NCI-H526 (cell line): ENCODE measurements at regions not wholly inside any gene's neighbourhood (a gene's known extent, or its start where the extent isn't known, plus 50 kb on each side); places are given as distances from the start of the nearest gene placed in this dataset.

Source experiments
- DNase-seq, 2 experiments: peaks; one replicate each; lab custom pipeline; 2025; lab: John Stamatoyannopoulos, UW

DNA sequence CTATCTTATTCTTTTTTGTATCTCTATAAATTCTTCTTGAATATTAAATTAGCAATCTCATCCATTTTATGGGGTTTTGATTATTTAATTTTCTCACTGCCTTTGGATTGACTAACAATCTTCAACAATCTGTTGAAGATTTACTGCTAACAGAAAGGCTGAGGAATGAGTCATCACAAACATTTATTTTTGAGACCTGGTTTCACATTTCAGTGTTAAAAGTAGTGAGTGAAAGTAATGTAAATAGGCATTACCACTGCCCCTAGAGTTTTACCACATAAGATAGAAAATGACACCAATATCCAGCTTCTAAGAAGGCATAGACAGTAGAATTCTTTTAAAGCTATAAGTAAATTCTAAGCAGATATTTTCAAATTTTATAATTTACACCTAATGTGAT is 472.8 kb downstream of the OLFM4 start:
- no peak for DNase-seq

DNA sequence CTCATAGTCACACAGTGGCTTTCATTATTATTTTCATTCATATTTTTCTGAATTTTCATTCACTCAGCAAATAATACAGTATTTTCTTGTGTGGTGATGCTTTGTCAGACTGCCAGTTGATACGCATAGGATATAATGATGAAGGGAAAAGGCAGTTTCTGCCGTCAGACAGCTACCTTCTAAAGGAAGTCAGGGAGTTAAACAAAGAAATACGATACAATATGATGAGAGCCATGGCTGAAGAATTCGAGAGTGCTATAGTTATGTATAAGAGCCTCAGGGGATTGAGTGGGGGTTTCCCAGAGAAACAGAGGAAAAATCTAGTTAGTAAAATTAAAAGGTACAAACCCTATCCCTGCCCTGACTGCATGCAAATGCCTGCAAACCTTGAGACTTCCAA is 479.1 kb downstream of the OLFM4 start:
- DNase-seq = no peak

DNA sequence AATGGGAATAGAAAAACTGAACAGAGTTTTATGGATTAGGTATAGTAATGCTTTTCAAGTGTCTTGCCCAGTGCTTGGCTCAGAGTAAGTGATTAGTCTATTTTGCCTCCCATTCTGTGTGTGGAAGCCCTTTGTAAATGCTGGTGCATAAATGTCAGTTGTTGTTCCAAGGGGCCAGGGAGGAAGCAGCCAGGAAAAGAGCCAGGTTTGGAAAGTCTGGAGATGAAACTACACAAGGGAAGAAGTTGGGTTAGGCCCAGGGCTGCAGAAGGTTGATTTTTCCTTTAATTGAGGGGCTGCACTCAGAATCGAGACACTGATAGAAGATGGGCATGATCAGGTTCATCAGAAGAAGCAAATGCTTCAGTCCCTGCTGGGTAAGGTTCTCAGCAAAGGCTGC is 484.0 kb downstream of the OLFM4 start:
- DNase-seq = no peak

DNA sequence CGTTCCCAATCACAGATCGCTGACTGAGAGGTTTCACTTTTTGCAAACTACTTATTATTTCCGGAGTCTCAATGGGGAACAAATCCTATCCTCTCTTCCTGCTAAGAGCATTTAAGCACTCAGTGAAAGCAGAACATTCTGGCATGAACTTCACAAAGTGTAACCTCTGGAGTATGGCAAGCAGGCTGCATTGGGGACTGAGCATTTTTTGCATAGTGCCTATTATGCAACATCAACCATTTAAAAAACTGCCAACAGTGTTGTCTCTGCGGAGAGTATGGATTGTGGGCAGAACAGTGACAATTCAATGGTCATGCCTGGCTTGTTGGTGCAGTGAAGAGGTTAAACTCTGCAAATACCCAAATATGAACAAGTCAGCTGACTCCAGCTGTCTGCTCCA is 484.6 kb downstream of the OLFM4 start:
- no peak for DNase-seq

DNA sequence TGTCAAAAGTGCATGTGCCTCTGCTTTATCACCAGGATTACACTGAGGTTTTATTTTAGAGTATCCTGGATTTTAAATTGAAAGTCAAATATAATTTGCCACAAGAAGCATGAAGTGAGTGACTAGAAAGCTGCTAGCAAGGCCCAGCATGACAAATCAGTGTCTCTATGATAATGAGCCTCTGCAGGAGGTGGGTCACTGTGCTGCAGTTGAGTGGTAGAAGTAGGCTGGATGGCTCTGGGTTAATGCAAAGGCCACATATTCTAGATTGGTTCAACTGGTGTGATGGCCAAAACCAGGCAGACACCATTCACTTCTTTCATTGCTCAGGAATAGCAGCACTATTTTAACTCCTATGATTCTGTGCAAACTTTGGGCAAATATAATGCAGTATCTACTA is 491.5 kb downstream of the OLFM4 start:
- no peak for DNase-seq

DNA sequence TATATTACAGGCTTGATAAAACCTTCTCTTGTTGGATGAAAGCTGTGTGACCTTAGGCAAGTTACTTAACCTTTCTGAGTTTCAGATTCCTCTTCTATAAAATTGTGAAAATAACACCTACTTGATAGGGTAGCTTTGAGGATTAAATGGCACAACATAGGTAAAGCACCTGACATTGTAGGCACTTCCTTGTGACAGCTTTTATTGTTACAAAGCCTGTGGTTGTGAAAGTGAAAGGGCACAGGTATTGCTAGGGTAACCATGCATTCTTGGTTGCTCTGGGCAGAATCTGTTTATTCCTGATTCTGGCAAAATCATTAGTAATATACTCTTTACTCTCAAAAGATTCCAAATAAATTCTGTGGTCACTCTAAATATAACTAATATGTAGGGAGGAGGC is 493.4 kb downstream of the OLFM4 start:
- DNase-seq = no peak

DNA sequence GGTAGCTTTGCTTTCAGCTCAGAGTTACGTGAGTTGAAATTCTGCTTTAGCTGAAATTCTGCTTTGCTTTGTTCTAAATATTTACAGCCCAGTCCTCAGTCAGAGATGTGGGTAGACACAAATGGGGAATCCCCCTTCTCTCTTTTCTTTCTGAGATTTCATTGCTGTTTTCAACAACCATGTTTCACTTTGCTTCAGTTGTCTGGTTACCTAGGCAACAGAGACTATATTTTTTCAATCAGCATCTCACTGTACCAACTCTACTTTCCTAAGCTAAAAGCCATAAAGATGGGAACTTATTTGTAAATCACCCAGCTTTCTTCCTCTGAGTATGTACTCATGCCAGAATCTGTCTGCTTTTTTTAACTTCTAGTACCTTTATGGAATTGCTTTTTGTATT is 509.0 kb downstream of the OLFM4 start:
- no peak for DNase-seq

DNA sequence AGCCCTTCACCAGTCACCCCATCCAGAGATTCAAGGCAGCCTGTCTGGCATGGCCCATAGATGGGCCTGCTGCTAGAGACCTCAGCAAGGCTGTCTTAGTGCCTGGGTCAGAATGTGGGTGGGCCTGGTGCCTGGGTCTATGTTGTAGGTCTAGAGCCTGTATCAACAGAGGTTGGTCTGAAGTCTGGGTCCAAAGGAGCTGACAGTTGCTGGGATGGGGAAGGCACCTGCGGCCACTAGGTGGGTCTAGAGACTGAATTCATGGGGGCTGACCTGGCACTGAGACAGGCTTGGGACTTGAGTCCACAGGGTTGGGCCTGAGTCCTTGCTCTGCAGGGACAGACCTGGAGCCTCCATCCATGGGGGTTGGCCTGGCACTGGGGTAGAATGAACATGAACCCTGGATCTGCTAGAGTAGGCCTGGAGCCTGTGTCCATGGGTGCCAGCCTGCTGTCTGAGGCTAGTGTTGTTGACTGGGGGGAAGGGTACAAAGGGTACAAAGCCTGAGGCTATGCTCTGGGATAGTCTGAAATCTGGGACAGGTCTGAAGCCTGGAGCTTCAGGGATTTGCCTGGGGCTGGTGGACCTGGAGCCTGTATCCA is 516.8 kb downstream of the OLFM4 start:
- DNase-seq = no peak

DNA sequence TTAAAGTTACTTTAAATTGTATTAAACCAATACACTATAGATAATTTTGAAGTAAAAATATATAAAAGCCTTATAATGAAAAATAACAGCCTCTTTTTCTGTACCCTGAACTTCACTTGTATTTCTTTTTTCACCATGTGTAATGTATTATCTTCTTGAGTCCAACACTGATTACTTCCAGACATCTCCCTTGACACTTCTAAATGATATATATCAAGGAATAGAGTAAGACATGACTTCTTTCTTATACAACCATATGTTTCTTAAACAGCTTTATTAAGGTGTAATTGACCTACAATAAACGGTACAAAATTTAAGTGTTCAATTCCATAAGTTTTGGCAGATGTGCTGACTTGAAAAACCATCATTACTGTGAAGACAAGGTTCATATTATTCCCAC is 531.9 kb downstream of the OLFM4 start:
- DNase-seq = no peak

DNA sequence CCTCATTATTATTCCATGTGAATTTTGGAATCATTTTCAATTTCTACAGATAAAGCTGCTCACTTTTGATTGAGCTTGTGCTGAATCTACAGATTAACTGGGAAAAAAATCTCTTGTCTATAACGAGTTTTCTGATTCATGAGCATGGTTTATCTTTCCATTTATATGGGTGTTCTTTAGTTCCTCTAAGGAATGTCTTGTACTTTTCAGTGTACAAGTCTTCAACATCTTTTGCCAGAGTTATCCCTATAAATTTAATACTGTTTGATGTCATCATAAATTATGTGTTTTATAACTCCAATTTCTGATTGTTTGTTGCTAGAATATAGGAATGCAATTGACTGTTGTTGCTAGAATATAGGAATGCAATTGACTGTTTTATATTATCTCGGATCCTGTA is 533.8 kb downstream of the OLFM4 start:
- no peak for DNase-seq

DNA sequence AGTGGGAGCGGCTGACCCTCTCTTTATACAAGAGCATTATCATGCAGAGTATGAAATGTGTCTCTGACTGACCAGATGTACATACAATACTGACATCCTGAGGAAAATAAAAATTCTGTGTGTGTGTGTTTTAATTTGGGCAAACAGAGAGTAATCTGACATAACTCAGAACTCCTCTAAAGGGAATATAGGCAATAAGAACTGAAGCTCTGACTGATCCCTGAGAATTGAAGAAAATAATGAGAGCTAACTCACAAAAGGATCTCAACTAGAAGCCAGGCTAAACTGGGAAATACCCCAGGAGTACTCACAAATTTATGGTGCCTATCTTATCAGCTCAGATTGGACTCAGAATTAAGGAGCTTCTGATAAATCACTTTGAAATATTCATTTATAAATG is 539.9 kb downstream of the OLFM4 start:
- no peak for DNase-seq

DNA sequence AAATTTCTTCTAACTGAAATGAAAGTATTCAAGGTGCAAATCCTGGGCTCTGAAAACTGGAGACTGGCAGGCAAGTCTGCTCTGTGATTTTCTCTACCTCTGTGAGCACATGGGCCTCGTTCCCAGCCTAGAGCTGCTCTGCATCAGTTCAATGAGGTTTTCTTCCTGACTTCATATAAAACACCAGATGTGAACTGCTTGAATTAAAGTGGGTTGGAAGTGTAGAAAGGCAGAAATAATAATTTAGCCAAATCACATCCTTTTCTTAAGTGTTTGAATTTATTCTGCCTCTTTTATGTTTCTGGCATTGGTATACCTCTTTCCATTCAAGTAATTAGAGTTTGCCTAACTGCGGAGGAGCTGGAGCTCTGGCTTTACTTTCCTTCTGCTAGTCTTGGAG is 540.8 kb downstream of the OLFM4 start:
- no peak for DNase-seq

DNA sequence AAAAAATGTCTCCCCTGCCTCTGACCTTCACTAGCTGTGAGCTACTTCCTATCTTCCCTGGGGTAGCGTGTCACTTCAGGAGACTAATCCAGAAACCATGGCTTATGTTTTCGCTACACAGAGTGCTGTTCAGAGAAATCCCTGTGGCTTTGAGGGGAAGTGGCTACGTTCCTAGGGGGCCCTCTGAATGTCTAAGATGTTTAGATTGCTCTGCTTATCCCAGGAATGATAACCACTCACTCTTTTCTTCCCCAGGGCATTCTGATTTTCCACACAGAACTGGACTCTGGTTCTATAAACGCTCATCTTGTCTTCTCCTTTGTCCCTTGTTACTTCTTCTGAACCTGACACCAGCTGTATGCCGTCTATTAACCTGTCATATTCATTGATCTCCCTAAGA is 572.5 kb downstream of the OLFM4 start:
- DNase-seq = no peak

DNA sequence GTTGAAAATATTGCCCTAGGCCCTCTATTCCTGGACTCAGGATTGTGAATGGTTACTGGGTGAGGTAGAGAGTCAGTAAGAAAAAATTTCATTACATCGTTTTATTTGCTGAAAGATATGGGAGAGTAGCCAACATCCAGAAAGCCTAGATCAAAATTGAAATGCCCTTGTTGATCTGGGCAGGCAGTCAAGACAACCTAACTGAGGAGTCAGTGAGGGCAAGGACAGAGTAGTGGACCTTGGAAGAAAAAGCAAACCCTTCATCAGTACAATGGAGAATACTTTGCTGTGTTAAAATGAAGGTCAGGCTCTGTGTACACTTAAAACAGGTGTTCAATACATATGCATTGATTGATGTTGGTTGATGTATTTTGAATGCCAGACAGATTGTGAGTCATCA is 576.7 kb downstream of the OLFM4 start:
- no peak for DNase-seq

DNA sequence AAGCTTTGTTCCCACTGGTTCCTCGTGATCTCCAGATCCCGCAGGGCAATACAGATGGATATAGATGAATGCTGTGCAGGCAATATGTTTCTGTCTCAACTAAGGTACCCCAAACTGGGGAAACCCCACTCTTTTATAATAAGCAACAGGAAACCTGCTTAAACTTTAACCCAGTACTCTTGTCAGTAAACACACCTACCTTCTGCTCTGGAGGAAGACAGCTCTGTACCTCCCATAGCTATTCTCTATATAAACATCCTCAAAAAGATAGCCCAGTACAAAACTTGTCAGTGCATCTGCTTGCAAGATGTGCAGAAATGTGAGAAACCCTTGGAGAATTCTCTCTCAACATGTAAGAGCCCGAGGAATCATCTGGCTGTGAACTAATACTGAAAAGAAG is 583.6 kb downstream of the OLFM4 start:
- no peak for DNase-seq

DNA sequence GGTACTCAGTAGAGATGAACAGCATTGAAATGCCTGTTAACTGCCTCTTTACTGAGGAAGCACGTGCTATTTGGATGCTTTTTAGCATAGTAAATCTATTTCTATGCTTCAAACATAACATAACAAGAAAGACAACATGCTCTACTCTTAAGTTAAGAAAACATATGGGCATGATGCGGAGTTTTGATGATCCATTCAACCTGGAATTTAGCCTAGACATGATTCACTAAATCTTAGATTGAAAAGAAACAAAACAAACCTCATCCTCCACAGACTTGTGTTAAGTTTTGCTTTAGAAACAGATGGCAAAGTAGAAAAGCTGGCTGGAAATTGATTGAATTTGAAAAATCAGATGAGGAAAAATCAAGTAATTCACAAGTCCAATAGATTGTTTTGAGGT is 593.8 kb downstream of the OLFM4 start:
- no peak for DNase-seq

DNA sequence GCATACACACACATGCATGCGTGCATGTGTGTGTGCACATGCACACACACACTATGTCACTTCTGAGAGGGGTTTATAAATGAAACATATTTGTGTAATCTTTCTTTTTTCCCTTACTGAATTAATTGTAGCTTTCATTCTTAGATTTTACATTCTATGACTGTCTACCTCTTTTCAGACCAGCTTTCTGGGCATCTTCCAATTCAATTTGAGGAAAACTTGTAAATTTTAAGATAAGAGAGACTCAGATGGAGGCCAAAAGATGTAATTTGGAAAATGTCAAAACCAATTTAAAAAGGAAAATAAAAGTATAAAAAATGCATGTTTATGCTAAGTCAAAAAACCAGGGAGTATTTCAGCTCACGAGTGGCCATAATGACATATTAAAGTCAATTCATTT is 594.5 kb downstream of the OLFM4 start:
- DNase-seq = no peak

DNA sequence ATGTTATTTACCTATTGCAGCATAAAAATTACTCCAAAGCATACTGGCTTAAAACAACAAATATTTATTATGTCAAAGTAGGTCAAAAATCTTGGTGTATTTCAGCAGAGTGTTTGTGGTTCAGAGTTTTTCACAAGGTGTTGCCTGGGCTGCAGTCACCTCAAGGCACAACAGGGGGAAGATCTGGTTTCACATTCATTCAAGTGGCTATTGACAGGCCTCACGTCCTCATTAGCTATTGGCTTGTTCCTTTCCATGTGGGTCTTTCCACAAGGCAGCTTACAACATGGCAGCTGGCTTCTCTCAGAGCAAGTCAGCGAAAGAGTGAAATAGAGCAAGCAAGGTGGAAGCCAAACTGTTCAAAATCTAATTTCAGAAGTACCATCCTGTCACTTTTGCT is 602.9 kb downstream of the OLFM4 start:
- no peak for DNase-seq

DNA sequence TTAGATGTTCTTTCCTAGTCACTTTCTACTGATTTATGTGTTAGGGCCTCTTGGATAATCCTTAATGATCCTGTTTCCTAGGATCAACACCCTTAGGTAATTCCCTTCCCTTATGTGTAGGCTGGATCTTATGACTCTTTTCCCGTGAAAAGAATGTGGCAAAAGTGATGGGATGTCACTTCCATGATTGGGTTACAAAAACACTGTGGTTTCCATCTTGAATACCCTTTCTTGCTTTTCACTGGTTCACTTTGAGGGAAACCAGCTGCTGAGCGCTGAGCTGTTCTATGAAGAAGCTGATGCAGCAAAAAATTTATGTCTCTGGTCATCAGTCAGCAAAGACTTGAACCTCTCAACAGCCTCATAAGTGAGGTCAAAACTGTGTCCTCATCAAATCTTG is 609.4 kb downstream of the OLFM4 start:
- no peak for DNase-seq

DNA sequence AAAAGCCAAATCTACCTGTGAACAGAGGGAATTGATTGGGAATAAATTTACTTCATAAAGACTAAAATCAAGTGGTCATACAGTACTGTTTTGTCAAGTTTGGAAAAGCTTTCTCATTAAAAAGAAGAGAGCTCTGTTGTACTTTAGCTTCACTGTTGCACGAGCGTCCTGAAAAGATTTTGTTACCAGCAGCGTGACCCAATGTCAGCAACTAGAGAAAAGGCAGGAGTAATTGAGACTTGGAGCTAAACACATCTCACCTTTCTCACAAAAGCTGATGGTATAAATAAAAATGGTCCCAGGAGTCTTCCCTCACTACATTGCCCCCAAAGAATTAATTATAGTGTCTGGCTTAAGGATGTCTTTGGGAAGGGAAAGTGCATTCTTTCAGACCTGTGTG is 613.7 kb downstream of the OLFM4 start:
- DNase-seq = no peak

DNA sequence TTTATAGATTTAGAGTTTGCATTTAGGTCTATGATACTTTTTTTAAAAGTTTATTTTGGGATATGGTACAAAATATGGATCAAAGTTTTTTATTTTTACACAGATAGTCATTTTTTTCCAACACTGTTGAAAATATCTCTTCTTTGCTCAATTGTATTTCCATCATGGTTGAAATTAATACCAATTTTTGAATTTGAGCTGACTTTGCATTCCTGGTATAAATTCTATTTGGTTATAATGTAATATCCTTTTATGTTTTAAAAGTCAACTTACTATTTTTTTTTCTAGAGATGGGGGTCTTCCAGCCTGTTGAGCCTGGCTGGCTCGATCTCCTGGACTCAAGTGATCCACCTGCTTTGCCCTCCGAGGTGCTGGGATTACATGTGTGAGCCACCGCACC is 620.1 kb downstream of the OLFM4 start:
- no peak for DNase-seq

DNA sequence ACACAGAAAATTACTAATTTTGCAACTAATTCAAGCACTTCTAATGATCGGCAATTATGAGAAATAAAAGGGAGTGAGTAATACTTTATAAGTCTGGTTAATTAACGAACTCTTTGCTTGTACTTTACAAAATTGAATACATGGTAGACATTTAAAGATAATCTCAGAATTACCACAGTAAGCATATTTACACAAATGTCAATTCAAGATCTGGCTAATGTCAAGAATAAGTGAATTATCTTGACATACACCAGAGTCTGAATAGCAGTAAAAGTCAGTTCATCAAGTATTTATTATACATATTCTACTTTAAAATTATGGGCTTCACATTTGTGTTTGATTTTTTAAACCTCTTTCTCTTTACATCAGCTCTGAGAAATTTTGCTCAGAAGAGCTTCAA is 643.4 kb downstream of the OLFM4 start:
- DNase-seq = no peak

DNA sequence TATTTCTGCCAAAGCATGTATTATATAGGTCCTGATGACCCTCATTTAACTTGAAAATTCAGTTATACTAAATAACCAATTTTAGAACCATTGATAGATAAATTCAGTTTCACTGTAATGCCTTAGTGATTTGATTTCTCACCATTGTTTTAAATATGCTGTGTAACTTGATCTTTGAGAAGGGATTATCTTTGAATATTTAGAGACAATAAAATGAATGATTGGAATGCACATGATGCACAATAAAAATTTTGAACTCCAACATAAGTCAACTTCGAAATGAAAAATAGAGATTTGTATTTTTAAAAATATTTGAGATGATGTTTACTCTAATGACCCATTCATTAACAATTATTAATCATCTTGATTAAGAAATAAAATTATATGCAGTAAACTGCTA is 654.5 kb downstream of the OLFM4 start:
- DNase-seq = no peak

DNA sequence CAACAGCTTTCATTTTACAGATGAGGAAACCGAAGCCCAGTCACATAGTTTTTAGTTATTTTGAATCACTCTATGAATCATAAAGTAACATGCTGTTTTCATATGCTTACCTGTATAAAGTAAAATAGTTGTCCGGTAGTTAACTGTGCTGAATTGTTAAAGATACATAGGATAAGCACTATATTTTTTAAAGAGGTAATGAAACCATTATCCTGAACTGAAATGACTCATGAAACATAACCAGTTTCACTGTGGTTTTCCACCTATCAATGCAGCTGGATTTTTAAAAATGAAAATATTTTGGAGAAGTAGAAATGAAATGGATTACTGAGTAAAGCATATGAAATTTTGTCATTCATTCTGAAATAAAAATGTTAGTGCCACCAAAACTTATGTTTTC is 655.0 kb downstream of the OLFM4 start:
- DNase-seq = no peak

DNA sequence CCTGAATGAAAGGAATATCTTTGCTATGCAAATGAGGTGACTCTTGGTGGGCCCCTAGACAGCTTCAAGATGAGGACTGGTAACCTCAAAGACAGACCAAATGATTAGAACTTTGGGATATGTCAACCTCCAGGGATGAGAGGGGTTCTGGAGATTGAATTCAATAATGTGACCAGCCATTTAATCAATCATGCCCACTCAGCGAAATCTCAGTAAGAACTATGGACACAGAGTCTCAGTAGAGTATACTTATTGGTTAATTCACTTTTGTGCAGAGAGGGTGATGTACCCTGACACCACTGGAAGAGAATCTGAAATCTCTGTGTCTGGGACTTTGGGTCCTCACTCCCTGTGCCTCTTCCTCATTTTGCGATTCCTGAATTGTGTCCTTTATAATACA is 662.8 kb downstream of the OLFM4 start:
- no peak for DNase-seq
